ENCODE measurements at regions not wholly inside any gene's neighbourhood (a gene's known extent, or its start where the extent isn't known, plus 50 kb on each side); places are given as distances from the start of the nearest gene placed in this dataset.
A peak's percentile ranks its signal among the peaks of the same experiment; 100 is the strongest.

DNA sequence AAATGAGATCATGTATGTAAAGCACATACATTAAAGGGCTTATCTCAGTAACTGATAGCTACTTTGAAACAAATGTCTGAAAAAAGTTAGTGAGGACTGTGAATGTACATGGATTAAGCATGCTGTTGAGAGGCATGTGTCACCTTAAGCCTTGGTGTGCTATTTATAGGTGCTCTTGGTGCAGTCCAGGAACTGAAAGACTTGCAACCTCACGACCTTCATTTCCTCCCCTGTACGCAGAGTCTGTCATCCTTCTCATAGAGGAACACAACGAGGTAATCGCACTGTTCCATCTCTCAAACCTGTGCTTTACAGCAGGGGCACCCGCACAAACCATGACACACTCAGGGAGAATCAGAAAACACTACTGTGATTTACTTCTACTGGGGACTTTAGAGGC is 65.6 kb downstream of the UFM1 start:
- Histone ChIP-seq H3K4me3 (ENCODE audit: low read depth, low read length, poor library complexity, severe bottlenecking) (no peak overlapping the region), H3K4me1 (ENCODE audit: insufficient read depth, low read length, poor library complexity, severe bottlenecking) (no peaks in the 10 kb centered on the region), H4K20me1 (ENCODE audit: insufficient read depth, low read length) (no peaks in the 10 kb centered on the region), H3K36me3 (ENCODE audit: insufficient read depth, low read length) (no peaks in the 10 kb centered on the region), H3K79me2 (ENCODE audit: insufficient read depth, low read depth, low read length) (no peaks in the 10 kb centered on the region), H3K9me2 (ENCODE audit: insufficient read depth, low read length) (no peaks in the 10 kb centered on the region), H2AFZ (ENCODE audit: low read length) (no peak overlapping the region), H3K9me3 (ENCODE audit: low read length) (no peaks in the 10 kb centered on the region), H3K4me2 (ENCODE audit: low read length) (no peak overlapping the region), H3K27ac (ENCODE audit: low read depth, low read length, poor library complexity, severe bottlenecking) (no peak overlapping the region)
- intact Hi-C loops (cut with micrococcal nuclease; ENCODE audit: unreplicated experiment): no loop called here
- TF ChIP-seq, protein P1, sequence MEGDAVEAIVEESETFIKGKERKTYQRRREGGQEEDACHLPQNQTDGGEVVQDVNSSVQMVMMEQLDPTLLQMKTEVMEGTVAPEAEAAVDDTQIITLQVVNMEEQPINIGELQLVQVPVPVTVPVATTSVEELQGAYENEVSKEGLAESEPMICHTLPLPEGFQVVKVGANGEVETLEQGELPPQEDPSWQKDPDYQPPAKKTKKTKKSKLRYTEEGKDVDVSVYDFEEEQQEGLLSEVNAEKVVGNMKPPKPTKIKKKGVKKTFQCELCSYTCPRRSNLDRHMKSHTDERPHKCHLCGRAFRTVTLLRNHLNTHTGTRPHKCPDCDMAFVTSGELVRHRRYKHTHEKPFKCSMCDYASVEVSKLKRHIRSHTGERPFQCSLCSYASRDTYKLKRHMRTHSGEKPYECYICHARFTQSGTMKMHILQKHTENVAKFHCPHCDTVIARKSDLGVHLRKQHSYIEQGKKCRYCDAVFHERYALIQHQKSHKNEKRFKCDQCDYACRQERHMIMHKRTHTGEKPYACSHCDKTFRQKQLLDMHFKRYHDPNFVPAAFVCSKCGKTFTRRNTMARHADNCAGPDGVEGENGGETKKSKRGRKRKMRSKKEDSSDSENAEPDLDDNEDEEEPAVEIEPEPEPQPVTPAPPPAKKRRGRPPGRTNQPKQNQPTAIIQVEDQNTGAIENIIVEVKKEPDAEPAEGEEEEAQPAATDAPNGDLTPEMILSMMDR (conservative IDR thresholded peaks at IDR 0.05; ENCODE audit: low read length): no peak
- no peak for TF ChIP-seq EZH2phosphoT487 (IDR thresholded peaks at IDR 0.05; ENCODE audit: borderline replicate concordance, low read depth, low read length)
- POLR2A ChIA-PET: no interaction called here
- CTCF ChIA-PET (ENCODE audit: unreplicated experiment): no interaction called here
- no TSS peak for BruUV-seq (replicated peaks)
- peak; percentile 21 for DNase-seq (ENCODE audit: low spot score)

GRCh38 chr13:38417241-38417640 is 67.6 kb downstream of the UFM1 start:
- POLR2A ChIA-PET: no interaction called here
- intact Hi-C loops (cut with micrococcal nuclease; ENCODE audit: unreplicated experiment): no loop called here

GRCh38 chr13:38417727-38418126 is 68.1 kb downstream of the UFM1 start:
- BruUV-seq (replicated peaks): no TSS peak
- ChIA-PET POLR2A (interaction anchor here (0.5 to 0.9 kb wide), 2 partner anchors 10 to 21 kb away, joined by 3 to 4 read pairs; no protein-coding TSS in a partner anchor), CTCF (ENCODE audit: unreplicated experiment) (no interaction called here)
- TF ChIP-seq, protein P1 (conservative IDR thresholded peaks at IDR 0.05; ENCODE audit: low read length): peak; percentile 52
- TF ChIP-seq EZH2phosphoT487 (IDR thresholded peaks at IDR 0.05; ENCODE audit: borderline replicate concordance, low read depth, low read length): no peak
- Histone ChIP-seq H3K4me3 (ENCODE audit: low read depth, low read length, poor library complexity, severe bottlenecking) (no peak overlapping the region), H3K79me2 (ENCODE audit: insufficient read depth, low read depth, low read length) (no peaks in the 10 kb centered on the region), H3K27ac (ENCODE audit: low read depth, low read length, poor library complexity, severe bottlenecking) (no peak overlapping the region), H3K36me3 (ENCODE audit: insufficient read depth, low read length) (no peaks in the 10 kb centered on the region), H3K9me2 (ENCODE audit: insufficient read depth, low read length) (no peaks in the 10 kb centered on the region), H2AFZ (ENCODE audit: low read length) (no peak overlapping the region), H3K9me3 (ENCODE audit: low read length) (no peaks in the 10 kb centered on the region), H3K4me2 (ENCODE audit: low read length) (no peak overlapping the region), H4K20me1 (ENCODE audit: insufficient read depth, low read length) (no peaks in the 10 kb centered on the region), H3K4me1 (ENCODE audit: insufficient read depth, low read length, poor library complexity, severe bottlenecking) (no peaks in the 10 kb centered on the region)
- intact Hi-C loops (cut with micrococcal nuclease; ENCODE audit: unreplicated experiment): no loop called here
- peak; percentile 20 for DNase-seq (ENCODE audit: low spot score)

More at GRCh38 chr13:38417241-38417640, 67.6 kb downstream of the UFM1 start:
- CTCF ChIA-PET (ENCODE audit: unreplicated experiment): no interaction called here
- Histone ChIP-seq H3K9me2 (ENCODE audit: insufficient read depth, low read length) (no peaks in the 10 kb centered on the region), H3K36me3 (ENCODE audit: insufficient read depth, low read length) (no peaks in the 10 kb centered on the region), H4K20me1 (ENCODE audit: insufficient read depth, low read length) (no peaks in the 10 kb centered on the region), H3K4me2 (ENCODE audit: low read length) (no peak overlapping the region), H3K4me3 (ENCODE audit: low read depth, low read length, poor library complexity, severe bottlenecking) (no peak overlapping the region), H2AFZ (ENCODE audit: low read length) (no peak overlapping the region), H3K4me1 (ENCODE audit: insufficient read depth, low read length, poor library complexity, severe bottlenecking) (no peaks in the 10 kb centered on the region), H3K27ac (ENCODE audit: low read depth, low read length, poor library complexity, severe bottlenecking) (no peak overlapping the region), H3K9me3 (ENCODE audit: low read length) (no peaks in the 10 kb centered on the region), H3K79me2 (ENCODE audit: insufficient read depth, low read depth, low read length) (no peaks in the 10 kb centered on the region)
- no peak for DNase-seq (ENCODE audit: low spot score)
- no TSS peak for BruUV-seq (replicated peaks)
- TF ChIP-seq, protein P1 (conservative IDR thresholded peaks at IDR 0.05; ENCODE audit: low read length): no peak
- TF ChIP-seq EZH2phosphoT487 (IDR thresholded peaks at IDR 0.05; ENCODE audit: borderline replicate concordance, low read depth, low read length): no peak

All from OCI-LY7 (cell line).